Trophoblast cell (in vitro differentiated cells and primary cell): ENCODE measurements at regions not wholly inside any gene's neighbourhood (a gene's known extent, or its start where the extent isn't known, plus 50 kb on each side); places are given as distances from the start of the nearest gene placed in this dataset.

Source experiments
- DNase-seq, 2 donors: peaks; one replicate each; pipeline ENCODE4 v3.0.0-alpha.2; 2016
- H2AFZ ChIP-seq: 2 replicates; pipeline ENCODE4 v1.6.1; 2013; ENCODE audit warnings: low read length, moderate library complexity, mild to moderate bottlenecking; ENCODE audit not compliant: insufficient read depth, poor library complexity
- H2AK5ac ChIP-seq: 2 replicates; pipeline ENCODE4 v1.6.1; 2013; ENCODE audit warnings: mild to moderate bottlenecking, low read length
- H2BK120ac ChIP-seq: 2 replicates; pipeline ENCODE4 v1.6.1; 2013; ENCODE audit warnings: low read length, mild to moderate bottlenecking, moderate library complexity; ENCODE audit not compliant: insufficient read depth, poor library complexity
- H2BK12ac ChIP-seq: 2 replicates; pipeline ENCODE4 v1.6.1; 2013; ENCODE audit warnings: mild to moderate bottlenecking, low read length, moderate library complexity
- H2BK5ac ChIP-seq: 2 replicates; pipeline ENCODE4 v1.6.1; 2013; ENCODE audit warnings: low read length, low read depth, moderate library complexity, mild to moderate bottlenecking; ENCODE audit not compliant: poor library complexity
- H3K14ac ChIP-seq: 2 replicates; pipeline ENCODE4 v1.6.1; 2013; ENCODE audit warnings: mild to moderate bottlenecking, low read length
- H3K18ac ChIP-seq: 2 replicates; pipeline ENCODE4 v1.6.1; 2013; ENCODE audit warnings: mild to moderate bottlenecking, low read length
- H3K23ac ChIP-seq: 2 replicates; pipeline ENCODE4 v1.6.1; 2013; ENCODE audit warnings: low read length
- H3K27ac ChIP-seq: 2 replicates; pipeline ENCODE4 v1.5.1; 2013; ENCODE audit warnings: low read depth, mild to moderate bottlenecking, inconsistent platforms, low read length, moderate library complexity
- H3K27me3 ChIP-seq: 2 replicates; pipeline ENCODE4 v1.6.1; 2013; ENCODE audit warnings: inconsistent platforms, mild to moderate bottlenecking, low read length, moderate library complexity; ENCODE audit not compliant: insufficient read depth
- H3K36me3 ChIP-seq, 2 experiments: 1 replicate in 1 of 2; 2 replicates in 1 of 2; pipeline ENCODE4 v1.6.1; 2013; ENCODE audit warnings: low read length in 2 of 2, mild to moderate bottlenecking in 2 of 2, moderate library complexity in 1 of 2; ENCODE audit not compliant: insufficient read depth in 2 of 2, control insufficient read depth in 1 of 2
- H3K4ac ChIP-seq: 2 replicates; pipeline ENCODE4 v1.6.1; 2013; ENCODE audit warnings: low read depth, mild to moderate bottlenecking, low read length, moderate library complexity
- H3K4me1 ChIP-seq, 2 experiments: 1 replicate in 1 of 2; 2 replicates in 1 of 2; pipeline ENCODE4 v1.6.1; 2013; ENCODE audit warnings: low read length in 2 of 2, mild to moderate bottlenecking in 2 of 2, moderate library complexity in 1 of 2; ENCODE audit not compliant: insufficient read depth in 2 of 2, control insufficient read depth in 1 of 2
- H3K4me2 ChIP-seq: 2 replicates; pipeline ENCODE4 v1.6.1; 2013; ENCODE audit warnings: inconsistent platforms, mild to moderate bottlenecking, low read length, moderate library complexity
- H3K4me3 ChIP-seq: 2 replicates; pipeline ENCODE4 v1.5.1; 2013; ENCODE audit warnings: mild to moderate bottlenecking, low read depth, low read length, inconsistent platforms
- H3K79me1 ChIP-seq: one replicate; pipeline ENCODE4 v1.6.1; 2013; ENCODE audit warnings: low read length
- H3K79me2 ChIP-seq: 2 replicates; pipeline ENCODE4 v1.6.1; 2013; ENCODE audit warnings: low read length, mild to moderate bottlenecking; ENCODE audit not compliant: control insufficient read depth, insufficient read depth, poor library complexity
- H3K9ac ChIP-seq: 2 replicates; pipeline ENCODE4 v1.6.1; 2013; ENCODE audit warnings: mild to moderate bottlenecking, low read length
- H3K9me3 ChIP-seq: 2 replicates; pipeline ENCODE4 v1.6.1; 2013; ENCODE audit warnings: low read depth, mild to moderate bottlenecking, control low read depth, inconsistent platforms, low read length; ENCODE audit not compliant: insufficient read depth
- H4K12ac ChIP-seq: 2 replicates; pipeline ENCODE4 v1.6.1; 2013; ENCODE audit warnings: low read depth, mild to moderate bottlenecking, low read length, moderate library complexity
- H4K8ac ChIP-seq: 2 replicates; pipeline ENCODE4 v1.6.1; 2013; ENCODE audit warnings: low read depth, mild to moderate bottlenecking, low read length, moderate library complexity
- H4K91ac ChIP-seq: one replicate; pipeline ENCODE4 v1.6.1; 2013; ENCODE audit warnings: low read depth, mild to moderate bottlenecking, low read length, moderate library complexity
- WGBS: extraction: QIAGEN DNeasy Blood & Tissue Kit; methylation state at CpG from one replicate; pipeline ENCODE4 v1.1.7; 2013; ENCODE audit warnings: missing lambda C conversion rate; ENCODE audit not compliant: insufficient read length, insufficient coverage; ENCODE audit errors: extremely low coverage; 5-methylcytosine and 5-hydroxymethylcytosine counted together

- Histone ChIP-seq H3K18ac (no peak overlapping the region), H4K91ac (no peak overlapping the region), H2BK12ac (no peak overlapping the region), H3K36me3 (no peaks in the 10 kb centered on the region), H3K4me2 (no peak overlapping the region), H4K12ac (no peak overlapping the region), H3K4me1 (no peaks in the 10 kb centered on the region), H3K23ac (no peak overlapping the region), H3K9me3 (no peaks in the 10 kb centered on the region), H3K27ac (no peak overlapping the region), H3K4ac (no peak overlapping the region), H3K14ac (no peak overlapping the region), H3K27me3 (no peaks in the 10 kb centered on the region), H4K8ac (no peak overlapping the region), H3K9ac (no peak overlapping the region), H2BK5ac (no peak overlapping the region), H3K4me3 (no peak overlapping the region), H3K79me2 (no peaks in the 10 kb centered on the region), H2AFZ (no peak overlapping the region), H2BK120ac (no peak overlapping the region), H2AK5ac (no peak overlapping the region), H3K79me1 (no peaks in the 10 kb centered on the region)
- no CpG with 5 or more reads among the region's 4 CpGs for WGBS
- no peak for DNase-seq
Measured at GRCh38 chr13:82766732-82767321, 1115.4 kb downstream of the SLITRK1 start.

GRCh38 chr13:82758044-82758443, 1124.2 kb downstream of the SLITRK1 start:
- no peak overlapping the region for H3K4ac ChIP-seq
- H2AFZ ChIP-seq: no peak overlapping the region
- H3K27ac ChIP-seq: no peak overlapping the region
- H3K18ac ChIP-seq: no peak overlapping the region
- H3K9me3 ChIP-seq: no peaks in the 10 kb centered on the region
- H3K79me2 ChIP-seq: no peaks in the 10 kb centered on the region
- no peak overlapping the region for H3K14ac ChIP-seq
- no peak overlapping the region for H3K4me2 ChIP-seq
- H3K36me3 ChIP-seq: no peaks in the 10 kb centered on the region
- no peaks in the 10 kb centered on the region for H3K27me3 ChIP-seq
- no peak overlapping the region for H2BK12ac ChIP-seq
- H3K4me3 ChIP-seq: no peak overlapping the region
- H2BK120ac ChIP-seq: no peak overlapping the region
- H3K9ac ChIP-seq: no peak overlapping the region
- no peaks in the 10 kb centered on the region for H3K4me1 ChIP-seq
- no peaks in the 10 kb centered on the region for H3K79me1 ChIP-seq
- WGBS: no CpG with 5 or more reads among the region's 1 CpG
- no peak overlapping the region for H2BK5ac ChIP-seq
- no peak overlapping the region for H4K12ac ChIP-seq
- no peak overlapping the region for H3K23ac ChIP-seq
- no peak overlapping the region for H4K91ac ChIP-seq
- no peak overlapping the region for H2AK5ac ChIP-seq
- peak in 1 of 2 donors; percentile 52 for DNase-seq
- H4K8ac ChIP-seq: no peak overlapping the region

GRCh38 chr13:82751206-82751605, 1131.1 kb downstream of the SLITRK1 start:
- Histone ChIP-seq H3K4me3 (no peak overlapping the region), H3K4me1 (no peaks in the 10 kb centered on the region), H3K27me3 (no peaks in the 10 kb centered on the region), H3K18ac (no peak overlapping the region), H3K4ac (no peak overlapping the region), H3K36me3 (no peaks in the 10 kb centered on the region), H3K14ac (no peak overlapping the region), H3K23ac (no peak overlapping the region), H3K79me2 (no peaks in the 10 kb centered on the region), H2AK5ac (no peak overlapping the region), H3K9ac (no peak overlapping the region), H3K9me3 (no peaks in the 10 kb centered on the region), H2BK12ac (no peak overlapping the region), H4K8ac (no peak overlapping the region), H2AFZ (no peak overlapping the region), H3K4me2 (no peak overlapping the region), H3K79me1 (no peaks in the 10 kb centered on the region), H4K12ac (no peak overlapping the region), H4K91ac (no peak overlapping the region), H3K27ac (no peak overlapping the region), H2BK120ac (no peak overlapping the region), H2BK5ac (no peak overlapping the region)
- no peak for DNase-seq

GRCh38 chr13:82749551-82749950, 1132.7 kb downstream of the SLITRK1 start:
- Histone ChIP-seq H3K4me3 (no peak overlapping the region), H3K36me3 (no peaks in the 10 kb centered on the region), H2AFZ (no peak overlapping the region), H3K14ac (no peak overlapping the region), H4K12ac (no peak overlapping the region), H2BK12ac (no peak overlapping the region), H3K27ac (no peak overlapping the region), H2BK120ac (no peak overlapping the region), H3K9ac (no peak overlapping the region), H3K4ac (no peak overlapping the region), H3K23ac (no peak overlapping the region), H3K79me1 (no peaks in the 10 kb centered on the region), H3K4me2 (no peak overlapping the region), H3K27me3 (no peaks in the 10 kb centered on the region), H3K18ac (no peak overlapping the region), H2BK5ac (no peak overlapping the region), H4K91ac (no peak overlapping the region), H3K4me1 (no peaks in the 10 kb centered on the region), H3K9me3 (no peaks in the 10 kb centered on the region), H4K8ac (no peak overlapping the region), H3K79me2 (no peaks in the 10 kb centered on the region), H2AK5ac (no peak overlapping the region)
- no peak for DNase-seq
- no CpG with 5 or more reads among the region's 3 CpGs for WGBS
